ENCODE measurements at regions not wholly inside any gene's neighbourhood (a gene's known extent, or its start where the extent isn't known, plus 50 kb on each side); places are given as distances from the start of the nearest gene placed in this dataset.

- peak in 1 of 2 experiments; percentile 8 for DNase-seq
Observed at GRCh38 chr2:43171789-43172188, 54.6 kb downstream of the ZFP36L2 start.

- DNase-seq: no peak
Observed at GRCh38 chr2:43170405-43171105, 55.9 kb downstream of the ZFP36L2 start.

GRCh38 chr2:43169987-43170386 lies 56.4 kb downstream of the ZFP36L2 start:
- no peak for DNase-seq

- no peak for DNase-seq
Observed at GRCh38 chr2:43169099-43169945, 57.1 kb downstream of the ZFP36L2 start.

GRCh38 chr2:43168016-43168369 lies 58.4 kb downstream of the ZFP36L2 start:
- DNase-seq: no peak

- no peak for DNase-seq
Observed at GRCh38 chr2:43165378-43166069, 60.9 kb downstream of the ZFP36L2 start.

GRCh38 chr2:43164686-43165085 lies 61.7 kb downstream of the ZFP36L2 start:
- no peak for DNase-seq

GRCh38 chr2:43163584-43164270 lies 62.7 kb downstream of the ZFP36L2 start:
- no peak for DNase-seq

GRCh38 chr2:43162511-43162776 lies 64.0 kb downstream of the ZFP36L2 start:
- DNase-seq: no peak

- DNase-seq: no peak
Observed at GRCh38 chr2:43161650-43162510, 64.5 kb downstream of the ZFP36L2 start.

GRCh38 chr2:43160778-43161177 lies 65.6 kb downstream of the ZFP36L2 start:
- DNase-seq: no peak

GRCh38 chr2:43159797-43160196 lies 66.6 kb downstream of the ZFP36L2 start:
- no peak for DNase-seq

GRCh38 chr2:43158259-43158880 lies 68.0 kb downstream of the ZFP36L2 start:
- DNase-seq: no peak

- DNase-seq: no peak
Observed at GRCh38 chr2:43157506-43158246, 68.7 kb downstream of the ZFP36L2 start.

- DNase-seq: no peak
Observed at GRCh38 chr2:43155851-43156411, 70.5 kb downstream of the ZFP36L2 start.

GRCh38 chr2:43154685-43155084 lies 71.7 kb downstream of the ZFP36L2 start:
- DNase-seq: no peak

- no peak for DNase-seq
Observed at GRCh38 chr2:43152741-43153647, 73.4 kb downstream of the ZFP36L2 start.

GRCh38 chr2:43152186-43152585 lies 74.2 kb downstream of the ZFP36L2 start:
- no peak for DNase-seq

- DNase-seq: no peak
Observed at GRCh38 chr2:43149482-43150107, 76.8 kb downstream of the ZFP36L2 start.
